Cardiac muscle cell (in vitro differentiated cells and primary cell): ENCODE measurements at regions not wholly inside any gene's neighbourhood (a gene's known extent, or its start where the extent isn't known, plus 50 kb on each side); places are given as distances from the start of the nearest gene placed in this dataset.
"Not testable (repeated sequence)": the region's sequence is repeated elsewhere in the genome, so short reads cannot be mapped to it uniquely, and the experiment has no call there.

ENCODE experiments used
- DNase-seq, 2 donors: peaks; one replicate each; pipeline versions ENCODE4 v3.0.0 to v3.0.0-alpha.2; 2010 to 2017; ENCODE audit warnings: low read depth in 1 of 2, low spot score in 1 of 2
- H3K27ac ChIP-seq: fragments of 200-600 bp; sonication (generic); 2 replicates; pipeline ENCODE4 v1.5.1; 2016
- H3K27me3 ChIP-seq: fragments of 200-600 bp; sonication (generic); 2 replicates; pipeline ENCODE4 v1.6.0; 2016; ENCODE audit warnings: control low read depth
- H3K36me3 ChIP-seq: fragments of 200-600 bp; sonication (generic); 2 replicates; pipeline ENCODE4 v1.5.1; 2016; ENCODE audit warnings: control low read depth
- H3K4me1 ChIP-seq: fragments of 200-600 bp; sonication (generic); 2 replicates; pipeline ENCODE4 v1.8.1; 2017; ENCODE audit warnings: low read depth, mild to moderate bottlenecking, mixed run types
- H3K4me3 ChIP-seq: fragments of 200-600 bp; sonication (generic); 2 replicates; pipeline ENCODE4 v1.5.1; 2016; ENCODE audit warnings: mild to moderate bottlenecking
- H3K9me3 ChIP-seq: fragments of 200-600 bp; sonication (generic); 2 replicates; pipeline ENCODE4 v1.5.1; 2017; ENCODE audit warnings: low read depth, mild to moderate bottlenecking, control low read depth
- TF ChIP-seq, protein P1 (sequence below): IDR thresholded peaks from 2 replicates; pipeline ENCODE4 v1.5.1; 2012; ENCODE audit warnings: low read depth, mild to moderate bottlenecking, low read length

DNA sequence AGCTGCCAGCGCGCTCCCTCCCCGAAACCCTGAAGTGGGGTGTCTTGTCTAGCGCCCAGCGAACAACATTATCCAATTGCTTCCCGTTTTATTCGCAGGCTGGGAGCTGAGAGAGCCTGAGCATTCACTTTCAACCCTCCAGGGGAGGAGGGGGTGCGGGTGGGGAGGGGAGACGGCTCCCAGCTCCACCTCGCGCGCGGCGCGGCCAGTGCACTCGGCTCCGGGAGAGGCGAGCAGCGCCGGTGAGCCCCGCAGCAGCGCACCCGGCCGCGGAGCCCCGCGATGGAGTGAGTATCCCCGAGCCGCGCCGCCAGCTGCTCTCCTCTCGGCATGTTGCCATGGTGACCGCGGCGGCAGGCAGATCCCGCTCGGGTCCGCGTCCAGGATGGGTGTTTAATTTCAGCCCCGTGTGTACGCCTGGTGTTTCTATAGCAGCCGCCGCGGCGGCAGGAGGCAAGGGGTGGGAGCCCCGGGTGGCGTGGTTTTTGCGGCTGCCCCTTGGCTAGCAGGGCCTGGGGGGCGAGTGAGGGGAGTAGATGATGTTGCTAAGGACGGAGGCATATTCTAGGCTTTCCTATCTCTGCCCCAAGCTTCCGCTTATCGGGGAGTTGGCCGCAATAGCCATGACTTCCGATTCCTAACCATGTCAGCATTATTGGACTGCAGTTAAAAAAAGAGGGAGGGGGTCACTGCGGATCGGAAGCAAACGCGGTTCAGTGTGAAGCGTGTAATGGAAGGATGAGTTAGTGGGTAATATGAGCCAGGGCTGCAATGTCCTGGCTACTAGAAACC, 139.2 kb upstream of the PALM2AKAP2 start:
- TF ChIP-seq, protein P1, sequence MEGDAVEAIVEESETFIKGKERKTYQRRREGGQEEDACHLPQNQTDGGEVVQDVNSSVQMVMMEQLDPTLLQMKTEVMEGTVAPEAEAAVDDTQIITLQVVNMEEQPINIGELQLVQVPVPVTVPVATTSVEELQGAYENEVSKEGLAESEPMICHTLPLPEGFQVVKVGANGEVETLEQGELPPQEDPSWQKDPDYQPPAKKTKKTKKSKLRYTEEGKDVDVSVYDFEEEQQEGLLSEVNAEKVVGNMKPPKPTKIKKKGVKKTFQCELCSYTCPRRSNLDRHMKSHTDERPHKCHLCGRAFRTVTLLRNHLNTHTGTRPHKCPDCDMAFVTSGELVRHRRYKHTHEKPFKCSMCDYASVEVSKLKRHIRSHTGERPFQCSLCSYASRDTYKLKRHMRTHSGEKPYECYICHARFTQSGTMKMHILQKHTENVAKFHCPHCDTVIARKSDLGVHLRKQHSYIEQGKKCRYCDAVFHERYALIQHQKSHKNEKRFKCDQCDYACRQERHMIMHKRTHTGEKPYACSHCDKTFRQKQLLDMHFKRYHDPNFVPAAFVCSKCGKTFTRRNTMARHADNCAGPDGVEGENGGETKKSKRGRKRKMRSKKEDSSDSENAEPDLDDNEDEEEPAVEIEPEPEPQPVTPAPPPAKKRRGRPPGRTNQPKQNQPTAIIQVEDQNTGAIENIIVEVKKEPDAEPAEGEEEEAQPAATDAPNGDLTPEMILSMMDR, result no peak
- H3K27me3 ChIP-seq, result peaks cover 52% of the 10 kb centered on the region
- no peaks in the 10 kb centered on the region for H3K4me1 ChIP-seq
- H3K36me3 ChIP-seq, result no peaks in the 10 kb centered on the region
- H3K27ac ChIP-seq, result no peak overlapping the region
- H3K4me3 ChIP-seq, result peak overlapping the region; percentile 44
- DNase-seq, result peak; percentile 52 to 76
- no peaks in the 10 kb centered on the region for H3K9me3 ChIP-seq

DNA sequence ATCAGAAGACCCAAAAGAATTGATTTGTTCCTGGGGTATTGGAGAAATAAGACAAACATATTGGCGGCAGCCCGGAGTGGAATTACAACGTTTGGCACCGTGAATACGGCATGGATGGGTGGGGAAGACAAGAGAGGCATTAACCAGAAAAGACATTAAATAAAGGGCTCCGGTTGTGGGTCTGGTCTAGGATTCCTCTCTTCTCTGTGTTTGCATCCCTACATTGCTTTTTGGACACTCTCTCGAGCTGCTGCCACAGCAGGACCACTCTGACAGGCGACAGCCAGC, 138.7 kb upstream of the PALM2AKAP2 start:
- peaks cover 52% of the 10 kb centered on the region for H3K27me3 ChIP-seq
- H3K4me1 ChIP-seq, result no peaks in the 10 kb centered on the region
- no peaks in the 10 kb centered on the region for H3K9me3 ChIP-seq
- TF ChIP-seq, protein P1, result no peak
- H3K4me3 ChIP-seq, result no peak overlapping the region
- H3K36me3 ChIP-seq, result no peaks in the 10 kb centered on the region
- DNase-seq, result no peak
- H3K27ac ChIP-seq, result no peak overlapping the region

DNA sequence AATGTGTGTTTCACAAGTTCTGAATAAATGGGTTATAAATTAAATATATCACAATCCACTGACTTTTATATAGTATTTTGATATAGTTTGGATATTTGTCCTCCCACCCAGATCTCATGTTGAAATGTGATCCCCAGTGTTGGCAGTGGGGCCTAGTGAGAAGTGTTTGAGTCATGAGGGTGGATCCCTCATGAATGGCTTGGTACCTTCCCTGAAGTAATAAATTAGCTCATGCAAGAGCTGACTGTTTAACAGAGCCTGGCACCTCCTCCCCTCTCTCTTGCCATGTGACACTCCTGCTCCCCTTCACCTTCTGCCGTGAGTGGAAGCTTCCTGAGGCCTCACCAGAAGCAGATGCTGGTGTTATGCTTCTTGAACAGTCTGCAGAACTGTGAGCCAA, 127.9 kb upstream of the PALM2AKAP2 start:
- DNase-seq, result no peak
- no peaks in the 10 kb centered on the region for H3K4me1 ChIP-seq
- H3K27ac ChIP-seq, result no peak overlapping the region
- no peaks in the 10 kb centered on the region for H3K9me3 ChIP-seq
- TF ChIP-seq, protein P1, result no peak
- no peaks in the 10 kb centered on the region for H3K36me3 ChIP-seq
- H3K27me3 ChIP-seq, result no peaks in the 10 kb centered on the region
- H3K4me3 ChIP-seq, result no peak overlapping the region

DNA sequence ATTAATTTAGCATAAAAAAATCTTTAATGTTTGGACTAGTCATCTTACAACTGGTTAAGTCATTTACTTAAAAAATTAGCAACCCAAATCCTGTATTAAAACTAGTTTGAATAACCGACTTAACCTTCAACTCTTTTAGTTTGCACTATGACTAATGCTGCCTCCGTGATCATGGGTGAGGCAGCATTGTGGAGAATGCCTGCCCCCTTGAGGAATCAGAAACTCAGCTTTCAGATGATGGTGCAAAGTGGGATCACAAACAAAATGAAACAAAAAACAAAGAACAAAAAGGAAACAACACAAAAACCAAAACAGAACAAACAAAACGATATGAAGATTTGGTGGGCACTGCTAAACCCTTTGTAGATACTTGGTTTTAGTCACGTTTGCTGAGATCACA, 127.0 kb upstream of the PALM2AKAP2 start:
- Histone ChIP-seq H3K9me3 (no peaks in the 10 kb centered on the region), H3K36me3 (no peaks in the 10 kb centered on the region), H3K4me3 (no peak overlapping the region), H3K27ac (no peak overlapping the region), H3K27me3 (no peaks in the 10 kb centered on the region), H3K4me1 (no peaks in the 10 kb centered on the region)
- DNase-seq, result peak; percentile 50 to 64
- TF ChIP-seq, protein P1, result peak; percentile 70

DNA sequence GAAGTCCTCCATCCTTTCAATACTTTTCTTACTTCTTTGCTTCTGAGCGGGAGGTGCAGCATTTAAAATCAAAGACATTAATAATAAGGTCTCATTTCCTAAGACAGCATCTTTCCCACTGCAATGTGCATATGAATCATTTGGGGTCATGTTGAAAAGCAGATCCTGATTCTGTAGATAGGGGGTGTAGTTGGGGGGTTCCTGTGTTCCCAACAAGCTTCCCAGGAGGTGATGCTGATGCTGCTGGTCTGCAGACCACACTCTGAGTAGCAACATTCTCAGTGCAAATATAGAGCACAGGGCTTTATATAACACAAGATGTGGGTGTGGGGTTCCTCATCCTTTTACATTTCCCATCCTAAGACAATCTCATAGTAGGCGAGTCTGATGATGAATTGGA, 126.5 kb upstream of the PALM2AKAP2 start:
- TF ChIP-seq, protein P1, result no peak
- Histone ChIP-seq H3K9me3 (no peaks in the 10 kb centered on the region), H3K4me3 (no peak overlapping the region), H3K27me3 (no peaks in the 10 kb centered on the region), H3K27ac (no peak overlapping the region), H3K4me1 (no peaks in the 10 kb centered on the region), H3K36me3 (no peaks in the 10 kb centered on the region)
- DNase-seq, result no peak

DNA sequence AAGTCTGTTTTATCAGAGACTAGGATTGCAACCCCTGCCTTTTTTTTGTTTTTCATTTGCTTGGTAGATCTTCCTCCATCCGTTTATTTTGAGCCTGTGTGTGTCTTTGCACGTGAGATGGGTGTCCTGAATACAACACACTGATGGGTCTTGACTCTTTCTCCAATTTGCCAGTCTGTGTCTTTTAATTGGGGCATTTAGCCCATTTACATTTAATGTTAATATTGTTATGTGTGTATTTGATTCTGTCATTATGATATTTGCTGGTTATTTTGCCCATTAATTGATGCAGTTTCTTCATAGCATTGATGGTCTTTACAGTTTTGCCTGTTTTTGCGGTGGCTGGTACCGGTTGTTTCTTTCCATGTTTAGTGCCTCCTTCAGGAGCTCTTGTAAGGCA, 116.0 kb upstream of the PALM2AKAP2 start:
- not testable (repeated sequence) for H3K4me1 ChIP-seq, DNase-seq, H3K4me3 ChIP-seq, H3K27me3 ChIP-seq, H3K36me3 ChIP-seq, H3K9me3 ChIP-seq, H3K27ac ChIP-seq

DNA sequence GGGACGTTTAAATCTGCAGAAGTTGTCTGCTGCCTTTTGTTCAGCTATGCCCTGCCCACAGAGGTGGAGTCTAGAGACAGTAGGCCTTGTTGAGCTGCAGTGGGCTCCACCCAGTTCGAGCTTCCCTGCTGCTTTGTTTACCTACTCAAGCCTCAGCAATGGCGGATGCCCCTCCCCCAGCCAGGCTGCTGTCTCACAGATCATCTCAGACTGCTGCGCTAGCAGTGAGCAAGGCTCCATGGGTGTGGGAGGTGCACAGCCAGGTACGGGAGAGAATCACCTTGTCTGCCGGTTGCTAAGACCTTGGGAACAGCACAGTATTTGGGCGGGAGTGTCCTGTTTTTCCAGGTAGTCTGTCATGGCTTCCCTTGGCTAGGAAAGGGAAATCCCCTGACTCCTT, 114.3 kb upstream of the PALM2AKAP2 start:
- not testable (repeated sequence) for H3K4me3 ChIP-seq, H3K27me3 ChIP-seq, H3K27ac ChIP-seq, DNase-seq, H3K36me3 ChIP-seq, H3K9me3 ChIP-seq, H3K4me1 ChIP-seq
